NB4 (cell line): ENCODE measurements at regions not wholly inside any gene's neighbourhood (a gene's known extent, or its start where the extent isn't known, plus 50 kb on each side); places are given as distances from the start of the nearest gene placed in this dataset.

Source experiments
- MYC ChIP-seq: IDR thresholded peaks from 2 replicates; pipeline ENCODE4 v1.6.1; 2011; ENCODE audit warnings: low read depth, low read length
- TF ChIP-seq, protein P1 (sequence below): IDR thresholded peaks from one replicate; pipeline ENCODE4 v1.5.1; 2012; ENCODE audit warnings: low read depth, low read length

DNA sequence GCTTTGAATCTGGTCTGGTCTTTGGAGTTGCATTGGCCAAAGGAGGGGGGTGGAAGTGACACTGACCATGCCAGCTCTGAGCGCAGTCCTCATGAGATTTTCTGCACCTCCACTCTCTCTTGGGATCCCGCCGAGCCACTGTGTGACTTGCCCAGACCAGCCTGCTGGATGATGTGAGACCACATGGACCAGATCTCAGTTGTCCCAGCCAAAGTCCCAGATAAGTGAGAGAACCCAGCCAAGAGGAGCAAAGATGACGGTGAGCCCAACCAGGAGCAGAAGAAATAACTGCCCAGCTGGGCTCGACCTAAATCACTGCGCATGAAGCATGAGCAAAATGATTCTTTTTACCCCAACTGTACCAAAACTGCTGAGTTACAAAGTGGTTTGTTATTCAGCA, 96.5 kb upstream of the ERCC4 start:
- TF ChIP-seq, protein P1, sequence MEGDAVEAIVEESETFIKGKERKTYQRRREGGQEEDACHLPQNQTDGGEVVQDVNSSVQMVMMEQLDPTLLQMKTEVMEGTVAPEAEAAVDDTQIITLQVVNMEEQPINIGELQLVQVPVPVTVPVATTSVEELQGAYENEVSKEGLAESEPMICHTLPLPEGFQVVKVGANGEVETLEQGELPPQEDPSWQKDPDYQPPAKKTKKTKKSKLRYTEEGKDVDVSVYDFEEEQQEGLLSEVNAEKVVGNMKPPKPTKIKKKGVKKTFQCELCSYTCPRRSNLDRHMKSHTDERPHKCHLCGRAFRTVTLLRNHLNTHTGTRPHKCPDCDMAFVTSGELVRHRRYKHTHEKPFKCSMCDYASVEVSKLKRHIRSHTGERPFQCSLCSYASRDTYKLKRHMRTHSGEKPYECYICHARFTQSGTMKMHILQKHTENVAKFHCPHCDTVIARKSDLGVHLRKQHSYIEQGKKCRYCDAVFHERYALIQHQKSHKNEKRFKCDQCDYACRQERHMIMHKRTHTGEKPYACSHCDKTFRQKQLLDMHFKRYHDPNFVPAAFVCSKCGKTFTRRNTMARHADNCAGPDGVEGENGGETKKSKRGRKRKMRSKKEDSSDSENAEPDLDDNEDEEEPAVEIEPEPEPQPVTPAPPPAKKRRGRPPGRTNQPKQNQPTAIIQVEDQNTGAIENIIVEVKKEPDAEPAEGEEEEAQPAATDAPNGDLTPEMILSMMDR: no peak
- no peak for TF ChIP-seq MYC
